Fibroblast of the aortic adventitia (primary cell): ENCODE measurements at regions not wholly inside any gene's neighbourhood (a gene's known extent, or its start where the extent isn't known, plus 50 kb on each side); places are given as distances from the start of the nearest gene placed in this dataset.
"Not testable (repeated sequence)": the region's sequence is repeated elsewhere in the genome, so short reads cannot be mapped to it uniquely, and the experiment has no call there.

Source experiments
- DNase-seq: peaks from one replicate; pipeline ENCODE4 v3.0.0-alpha.2; 2010; ENCODE audit warnings: low read depth
- H3K4me3 ChIP-seq: 2 replicates; pipeline ENCODE4 v1.5.1; 2011; ENCODE audit warnings: low read depth, mild to moderate bottlenecking, control low read depth, low read length, moderate library complexity
- TF ChIP-seq, protein P1 (sequence below): IDR thresholded peaks from 2 replicates; pipeline ENCODE4 v1.5.1; 2011; ENCODE audit warnings: mild to moderate bottlenecking, low read length, control low read depth, inconsistent platforms; ENCODE audit not compliant: insufficient read depth

DNA sequence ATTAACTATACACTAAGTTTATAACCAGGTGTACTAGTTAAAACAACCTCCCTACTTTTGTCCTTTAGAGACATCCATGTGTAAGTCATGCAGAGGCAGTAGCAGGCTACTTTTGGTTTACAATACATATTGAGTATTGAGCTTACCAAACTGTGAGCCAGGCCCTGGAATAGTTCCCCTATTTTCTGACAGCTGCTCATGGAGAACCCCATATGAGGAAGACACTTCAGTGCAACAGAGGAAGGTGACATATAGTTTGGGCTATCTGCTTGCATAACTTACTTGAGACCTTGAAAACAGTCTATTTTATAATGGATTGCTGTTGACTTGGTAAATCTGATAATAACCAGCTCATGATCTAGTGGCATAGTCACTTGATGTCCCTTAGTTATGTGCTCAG lies 190.5 kb downstream of the SH3BGRL start:
- TF ChIP-seq, protein P1, sequence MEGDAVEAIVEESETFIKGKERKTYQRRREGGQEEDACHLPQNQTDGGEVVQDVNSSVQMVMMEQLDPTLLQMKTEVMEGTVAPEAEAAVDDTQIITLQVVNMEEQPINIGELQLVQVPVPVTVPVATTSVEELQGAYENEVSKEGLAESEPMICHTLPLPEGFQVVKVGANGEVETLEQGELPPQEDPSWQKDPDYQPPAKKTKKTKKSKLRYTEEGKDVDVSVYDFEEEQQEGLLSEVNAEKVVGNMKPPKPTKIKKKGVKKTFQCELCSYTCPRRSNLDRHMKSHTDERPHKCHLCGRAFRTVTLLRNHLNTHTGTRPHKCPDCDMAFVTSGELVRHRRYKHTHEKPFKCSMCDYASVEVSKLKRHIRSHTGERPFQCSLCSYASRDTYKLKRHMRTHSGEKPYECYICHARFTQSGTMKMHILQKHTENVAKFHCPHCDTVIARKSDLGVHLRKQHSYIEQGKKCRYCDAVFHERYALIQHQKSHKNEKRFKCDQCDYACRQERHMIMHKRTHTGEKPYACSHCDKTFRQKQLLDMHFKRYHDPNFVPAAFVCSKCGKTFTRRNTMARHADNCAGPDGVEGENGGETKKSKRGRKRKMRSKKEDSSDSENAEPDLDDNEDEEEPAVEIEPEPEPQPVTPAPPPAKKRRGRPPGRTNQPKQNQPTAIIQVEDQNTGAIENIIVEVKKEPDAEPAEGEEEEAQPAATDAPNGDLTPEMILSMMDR = no peak

GRCh38 chrX:81405781-81406180 lies 203.9 kb downstream of the SH3BGRL start:
- TF ChIP-seq, protein P1 = no peak
- no peak overlapping the region for H3K4me3 ChIP-seq
- no peak for DNase-seq

More for the DNA sequence above, 190.5 kb downstream of the SH3BGRL start:
- no peak for DNase-seq
- no peak overlapping the region for H3K4me3 ChIP-seq

DNA sequence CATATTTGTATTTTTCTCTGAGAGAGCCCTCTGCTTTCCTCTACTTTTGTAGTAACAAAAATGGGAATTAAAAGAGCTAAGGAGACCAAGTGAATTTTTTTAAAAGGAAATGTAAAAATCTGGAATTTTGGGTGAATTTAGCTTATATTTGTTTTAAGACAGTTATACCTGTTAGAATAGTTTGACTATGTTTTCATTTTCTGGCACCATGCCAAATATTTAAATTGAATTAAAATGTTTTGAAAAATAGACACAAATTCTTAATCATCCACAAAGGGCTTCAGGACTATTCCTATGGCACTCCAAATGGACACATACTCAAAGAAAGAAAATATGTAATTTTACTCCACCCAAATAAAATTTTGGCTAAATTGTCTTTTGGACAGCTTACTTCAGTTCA lies 209.6 kb downstream of the SH3BGRL start:
- TF ChIP-seq, protein P1 = no peak
- DNase-seq = peak; percentile 0
- no peak overlapping the region for H3K4me3 ChIP-seq

GRCh38 chrX:81412428-81412827 lies 210.5 kb downstream of the SH3BGRL start:
- TF ChIP-seq, protein P1 = no peak
- no peak for DNase-seq
- no peak overlapping the region for H3K4me3 ChIP-seq

DNA sequence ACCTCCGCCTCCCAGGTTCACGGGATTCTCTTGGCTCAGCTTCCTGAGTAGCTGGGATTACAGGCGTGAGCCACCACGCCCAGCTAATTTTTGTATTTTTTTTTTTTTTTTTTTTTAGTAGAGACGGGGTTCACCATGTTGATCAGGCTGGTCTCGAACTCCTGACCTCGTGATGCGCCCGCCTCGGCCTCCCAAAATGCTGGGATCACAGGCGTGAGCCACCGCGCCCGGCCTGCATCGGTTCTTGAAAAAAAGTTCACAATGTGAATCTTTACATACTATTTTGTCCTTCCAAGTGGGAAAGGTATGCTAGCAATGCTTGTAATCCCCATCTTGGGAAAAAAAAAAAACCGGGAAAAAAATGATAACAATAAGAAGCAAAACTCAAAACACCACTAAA lies 211.0 kb downstream of the SH3BGRL start:
- not testable (repeated sequence) for H3K4me3 ChIP-seq, DNase-seq

GRCh38 chrX:81414630-81415029 lies 212.7 kb downstream of the SH3BGRL start:
- peak; percentile 1 for DNase-seq
- TF ChIP-seq, protein P1 = no peak
- H3K4me3 ChIP-seq = no peak overlapping the region
